ENCODE measurements at regions not wholly inside any gene's neighbourhood (a gene's known extent, or its start where the extent isn't known, plus 50 kb on each side); places are given as distances from the start of the nearest gene placed in this dataset.

GRCh38 chr11:70486731-70487130 lies 88.4 kb downstream of the CTTN start:
- no peak for DNase-seq (ENCODE audit: low read depth)

- DNase-seq (ENCODE audit: low read depth), result no peak
Measured at GRCh38 chr11:70487160-70487559, 88.8 kb downstream of the CTTN start.

- no peak for DNase-seq (ENCODE audit: low read depth)
Measured at GRCh38 chr11:70487756-70488155, 89.4 kb downstream of the CTTN start.

- DNase-seq (ENCODE audit: low read depth), result no peak
Measured at GRCh38 chr11:70488171-70488703, 89.9 kb downstream of the CTTN start.

- no peak for DNase-seq (ENCODE audit: low read depth)
Measured at GRCh38 chr11:70489276-70489675, 90.9 kb downstream of the CTTN start.

GRCh38 chr11:70490208-70490607 lies 91.9 kb downstream of the CTTN start:
- no peak for DNase-seq (ENCODE audit: low read depth)

- no peak for DNase-seq (ENCODE audit: low read depth)
Measured at GRCh38 chr11:70490723-70491558, 92.6 kb downstream of the CTTN start.

GRCh38 chr11:70491696-70492472 lies 93.6 kb downstream of the CTTN start:
- no peak for DNase-seq (ENCODE audit: low read depth)

- no peak for DNase-seq (ENCODE audit: low read depth)
Measured at GRCh38 chr11:70493089-70493474, 94.8 kb downstream of the CTTN start.

- DNase-seq (ENCODE audit: low read depth), result no peak
Measured at GRCh38 chr11:70493891-70494290, 95.6 kb downstream of the CTTN start.

GRCh38 chr11:70494559-70495350 lies 96.4 kb downstream of the CTTN start:
- no peak for DNase-seq (ENCODE audit: low read depth)

GRCh38 chr11:70495351-70496310 lies 97.3 kb downstream of the CTTN start:
- no peak for DNase-seq (ENCODE audit: low read depth)

- DNase-seq (ENCODE audit: low read depth), result no peak
Measured at GRCh38 chr11:70496591-70497535, 98.5 kb downstream of the CTTN start.

GRCh38 chr11:70497536-70498075 lies 99.3 kb downstream of the CTTN start:
- DNase-seq (ENCODE audit: low read depth), result no peak

- DNase-seq (ENCODE audit: low read depth), result no peak
Measured at GRCh38 chr11:70498171-70498571, 99.8 kb downstream of the CTTN start.

GRCh38 chr11:70498976-70499801 lies 100.9 kb downstream of the CTTN start:
- no peak for DNase-seq (ENCODE audit: low read depth)

- DNase-seq (ENCODE audit: low read depth), result no peak
Measured at GRCh38 chr11:70500076-70500847, 101.9 kb downstream of the CTTN start.

All from activated T-cell treated with anti-CD3 and anti-CD28 coated beads for 1 hour (primary cell).